HT-29 (cell line): ENCODE measurements at regions not wholly inside any gene's neighbourhood (a gene's known extent, or its start where the extent isn't known, plus 50 kb on each side); places are given as distances from the start of the nearest gene placed in this dataset.

Experiments used
- DNase-seq: peaks from one replicate; pipeline ENCODE4 v3.0.0-alpha.2; 2015; ENCODE audit warnings: low spot score

DNA sequence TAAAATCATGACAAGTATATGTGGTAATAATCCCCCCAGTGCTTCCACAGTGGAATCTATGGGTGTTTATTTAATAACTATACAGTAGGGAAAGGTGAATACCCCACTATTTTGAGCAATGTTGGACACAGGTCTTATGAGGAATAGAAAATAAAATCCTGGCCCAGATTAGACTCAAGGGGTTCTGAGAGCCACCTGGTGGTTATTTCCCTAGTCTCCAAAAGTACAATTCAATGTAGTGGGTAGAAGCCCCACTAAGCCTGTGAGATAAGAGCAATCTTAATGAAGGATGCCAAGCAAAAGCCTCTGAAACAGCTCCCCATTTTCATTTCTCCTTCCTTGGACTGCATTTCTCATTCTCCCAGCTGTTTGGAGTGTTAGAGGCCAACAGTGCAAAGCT lies 328.2 kb upstream of the NR3C2 start:
- DNase-seq, result no peak

DNA sequence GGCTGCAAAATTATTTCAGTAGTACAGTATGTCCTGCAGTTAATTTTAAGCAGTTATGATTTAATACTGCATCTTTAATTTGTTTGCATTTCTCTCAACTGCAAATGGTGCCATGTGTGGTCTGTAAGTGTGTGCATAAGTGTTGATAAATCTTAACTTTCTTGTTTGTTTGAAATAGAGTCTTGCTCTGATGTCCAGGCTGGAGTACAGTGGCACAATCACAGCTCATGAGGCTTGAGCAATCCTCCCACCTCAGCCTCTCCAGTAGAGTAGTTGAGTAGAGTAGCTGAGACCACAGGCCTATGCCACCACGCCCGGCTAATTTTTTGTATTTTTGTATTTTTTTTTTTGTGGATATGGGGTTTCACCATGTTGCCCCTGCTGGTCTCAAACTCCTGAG lies 322.5 kb upstream of the NR3C2 start:
- DNase-seq, result no peak

DNA sequence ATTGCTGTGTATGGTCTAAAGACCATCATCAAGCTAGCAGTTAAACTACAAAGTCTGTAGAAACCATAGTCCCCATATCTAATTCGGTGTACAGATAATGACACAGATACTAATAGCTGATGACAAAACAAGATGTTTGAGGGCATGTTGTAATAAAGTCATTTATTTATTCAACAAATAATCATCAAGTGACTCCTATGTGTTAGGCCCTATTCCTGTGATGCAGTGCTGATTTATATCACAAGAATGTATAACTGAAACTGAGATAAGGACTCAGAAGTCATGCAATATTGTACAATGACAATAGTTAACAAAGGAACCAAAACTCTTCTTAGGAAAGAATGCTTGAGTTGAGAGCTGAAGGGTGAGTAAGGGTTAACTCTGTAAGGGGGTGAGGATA lies 315.0 kb upstream of the NR3C2 start:
- DNase-seq, result no peak

DNA sequence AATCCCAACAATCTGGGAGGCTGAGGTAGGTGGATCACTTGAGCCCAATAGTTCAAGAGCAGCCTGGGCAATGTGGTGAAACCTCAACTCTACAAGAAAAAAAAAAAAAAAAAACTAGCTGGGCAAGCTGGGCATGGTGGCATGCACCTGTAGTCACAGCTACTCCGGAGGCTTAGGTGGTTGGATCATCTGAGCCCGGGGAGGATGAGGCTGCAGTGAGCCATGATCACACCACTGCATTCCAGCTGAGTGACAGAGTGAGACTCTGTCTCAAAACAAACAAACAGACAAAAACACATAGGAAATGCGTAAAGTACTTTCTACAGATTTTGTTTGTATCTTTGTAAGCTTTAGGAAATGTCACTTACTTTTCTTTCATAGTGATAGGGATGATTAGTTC lies 307.2 kb upstream of the NR3C2 start:
- no peak for DNase-seq

DNA sequence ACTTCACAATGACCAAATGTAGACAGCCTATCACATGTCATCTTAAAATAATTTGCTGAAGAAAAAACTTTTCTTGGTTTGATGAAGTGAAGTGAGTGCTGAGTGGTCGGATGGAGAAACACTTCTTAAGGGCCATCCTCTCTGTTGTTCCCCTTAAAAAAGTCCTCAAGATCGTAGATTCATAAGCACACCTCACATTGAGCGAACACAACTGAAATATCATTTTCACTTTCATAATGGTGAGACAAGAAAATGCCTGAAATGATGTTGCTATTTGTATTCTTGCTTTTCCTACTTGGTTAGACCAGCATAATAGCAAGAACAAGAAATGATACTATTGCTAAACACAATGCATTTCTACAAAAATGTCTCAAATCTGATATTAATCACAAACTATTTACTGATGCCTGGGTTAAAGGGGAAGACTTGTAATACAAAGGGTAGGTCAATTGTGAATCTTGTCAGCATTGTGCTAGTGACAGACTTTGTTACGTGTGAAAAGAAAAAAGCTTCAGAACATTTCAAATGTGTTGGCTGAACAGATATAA lies 305.6 kb upstream of the NR3C2 start:
- no peak for DNase-seq

DNA sequence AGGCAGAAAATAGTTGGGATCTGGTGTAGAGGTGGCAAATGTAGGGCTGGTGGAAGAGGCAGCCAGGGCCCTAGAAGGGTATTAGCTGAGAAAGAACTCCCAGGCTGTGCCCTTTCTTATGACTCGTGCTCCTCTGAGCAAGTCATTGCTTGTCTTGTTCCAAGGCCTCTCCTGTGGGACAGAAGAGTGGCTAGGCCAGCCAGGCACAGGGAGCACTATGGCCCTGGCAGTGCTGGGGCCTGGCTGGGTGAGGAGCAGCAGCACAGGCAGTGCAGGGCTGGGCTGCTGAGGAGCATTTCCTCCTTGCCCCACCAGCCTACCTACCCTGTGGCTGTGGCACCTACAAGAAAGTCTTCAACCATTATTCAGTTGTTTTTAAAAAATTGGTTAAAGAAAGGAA lies 298.5 kb upstream of the NR3C2 start:
- no peak for DNase-seq

DNA sequence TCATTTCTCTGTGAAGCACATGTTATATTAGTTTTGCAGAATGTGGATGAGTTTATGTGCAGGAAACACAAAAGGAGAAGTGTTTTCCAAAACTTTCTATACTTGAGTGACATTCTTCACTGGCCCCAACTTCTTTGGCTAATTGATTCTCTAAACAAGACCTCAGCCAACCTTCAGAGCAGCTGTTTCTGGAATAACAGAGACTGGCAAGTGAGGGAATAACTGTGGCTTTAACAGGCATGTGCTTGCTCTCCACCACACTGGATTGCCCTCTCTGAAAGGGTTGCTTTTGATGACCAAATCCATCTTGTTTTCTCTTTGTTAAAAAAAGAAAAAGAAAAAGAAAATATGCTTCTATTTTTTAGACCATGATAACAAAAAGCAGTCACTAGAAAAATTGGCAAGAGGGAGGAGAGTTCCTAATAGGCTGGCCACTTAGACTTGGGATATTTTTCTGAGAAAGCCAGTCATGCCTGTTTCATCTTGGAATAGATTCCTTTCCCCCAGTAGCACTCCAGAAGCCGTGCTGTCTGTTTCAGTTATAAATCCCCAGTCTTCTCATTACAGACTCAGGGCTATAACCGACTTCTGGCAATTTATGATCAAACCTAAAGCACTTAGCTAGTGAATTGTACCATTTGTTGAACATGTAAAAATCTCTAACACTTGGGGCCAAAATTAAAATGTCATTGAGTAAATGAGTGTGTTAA lies 295.0 kb upstream of the NR3C2 start:
- no peak for DNase-seq

DNA sequence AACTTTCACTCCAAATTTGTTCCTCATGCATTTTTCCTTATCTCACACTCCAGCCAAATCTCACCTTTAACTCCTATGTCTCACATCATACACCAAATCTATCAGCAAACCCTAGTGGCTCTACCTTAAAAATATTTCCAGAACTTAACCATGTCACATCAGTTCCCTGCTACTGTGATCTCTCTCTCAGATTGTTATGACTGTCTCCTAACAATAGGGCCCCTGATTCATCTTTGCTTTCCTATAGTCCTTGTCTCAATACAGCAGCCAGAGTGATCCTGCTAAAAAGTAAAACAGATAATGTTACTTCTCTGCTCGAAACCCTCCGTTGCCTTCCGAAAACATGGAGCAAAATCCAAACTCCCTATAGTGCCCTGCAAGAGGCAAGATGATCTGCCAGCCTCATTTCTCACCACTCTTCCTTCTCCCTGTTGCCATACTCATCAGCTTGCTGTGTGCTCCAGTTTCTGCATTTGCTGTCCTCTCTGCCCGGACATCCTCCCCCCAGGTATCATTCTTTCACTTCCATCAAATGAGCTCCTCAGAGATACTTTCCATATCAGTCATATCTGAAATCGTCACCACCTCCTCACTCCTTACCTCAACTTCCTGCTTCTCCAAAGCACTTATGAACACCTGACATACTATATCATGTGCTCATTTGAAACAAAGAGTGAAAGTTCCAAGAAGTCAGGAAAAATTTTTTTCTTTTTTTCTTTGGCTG lies 293.4 kb upstream of the NR3C2 start:
- no peak for DNase-seq

DNA sequence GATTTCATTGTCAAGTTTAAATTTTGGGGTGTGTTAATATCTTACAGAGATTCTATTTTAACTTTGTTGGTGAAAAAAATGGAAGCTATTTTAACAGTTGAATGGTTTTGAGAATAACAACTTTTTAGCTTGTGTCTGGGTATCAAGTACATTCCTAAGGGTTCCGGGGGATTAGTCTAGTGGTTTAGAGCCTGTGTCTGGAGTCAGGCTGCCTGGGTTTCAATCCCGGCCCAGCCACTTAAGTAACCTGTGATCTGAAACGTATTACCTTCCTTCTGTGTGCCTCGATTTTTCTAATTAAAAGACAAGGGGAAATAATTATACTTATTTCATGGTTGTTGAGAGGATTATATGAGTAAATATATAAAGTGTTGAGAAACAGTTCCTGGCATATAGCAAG lies 288.6 kb upstream of the NR3C2 start:
- DNase-seq, result no peak

DNA sequence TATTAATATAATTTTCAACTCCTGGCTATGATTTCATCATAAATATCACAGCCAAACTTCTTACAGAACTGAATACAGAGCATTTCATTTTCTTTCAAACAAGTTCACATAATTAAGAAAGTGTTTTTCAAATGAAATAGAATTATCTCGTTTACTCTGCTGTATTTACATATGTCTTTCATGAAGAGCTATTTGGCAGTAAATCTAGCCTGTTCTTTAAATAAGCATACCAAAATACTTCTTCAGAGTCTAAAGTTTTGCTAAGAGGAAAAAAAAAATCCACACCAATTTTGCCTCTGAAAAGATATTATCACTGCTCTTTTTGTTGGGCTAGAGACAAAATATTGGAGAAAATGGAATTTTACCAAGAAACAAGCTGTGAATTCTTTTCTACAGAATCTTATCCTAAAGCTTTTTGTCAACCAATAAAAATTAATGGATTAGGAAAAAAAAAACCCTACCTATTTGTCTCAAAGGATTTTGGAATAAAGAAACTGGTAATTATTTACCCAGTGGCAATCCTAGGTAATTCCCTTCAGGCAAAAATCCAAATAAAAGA lies 287.9 kb upstream of the NR3C2 start:
- no peak for DNase-seq

DNA sequence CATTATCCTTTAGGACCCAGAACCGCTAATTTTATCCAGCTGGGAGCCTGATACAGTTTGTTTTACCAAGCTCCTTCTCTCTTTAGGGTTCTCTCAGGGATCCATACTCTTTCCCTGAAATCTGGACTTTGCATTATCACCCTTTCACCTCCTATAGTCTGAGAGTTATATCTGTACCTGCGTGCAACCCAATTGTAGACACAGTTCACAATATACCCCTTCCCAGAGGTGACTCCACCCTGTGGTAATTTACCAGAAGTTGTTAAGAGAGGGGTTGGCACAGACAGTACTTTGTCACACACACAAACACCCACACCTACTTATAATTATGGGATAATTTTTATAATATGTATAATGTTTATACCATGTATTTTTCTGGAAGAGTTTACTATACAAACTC lies 275.8 kb upstream of the NR3C2 start:
- DNase-seq, result no peak

DNA sequence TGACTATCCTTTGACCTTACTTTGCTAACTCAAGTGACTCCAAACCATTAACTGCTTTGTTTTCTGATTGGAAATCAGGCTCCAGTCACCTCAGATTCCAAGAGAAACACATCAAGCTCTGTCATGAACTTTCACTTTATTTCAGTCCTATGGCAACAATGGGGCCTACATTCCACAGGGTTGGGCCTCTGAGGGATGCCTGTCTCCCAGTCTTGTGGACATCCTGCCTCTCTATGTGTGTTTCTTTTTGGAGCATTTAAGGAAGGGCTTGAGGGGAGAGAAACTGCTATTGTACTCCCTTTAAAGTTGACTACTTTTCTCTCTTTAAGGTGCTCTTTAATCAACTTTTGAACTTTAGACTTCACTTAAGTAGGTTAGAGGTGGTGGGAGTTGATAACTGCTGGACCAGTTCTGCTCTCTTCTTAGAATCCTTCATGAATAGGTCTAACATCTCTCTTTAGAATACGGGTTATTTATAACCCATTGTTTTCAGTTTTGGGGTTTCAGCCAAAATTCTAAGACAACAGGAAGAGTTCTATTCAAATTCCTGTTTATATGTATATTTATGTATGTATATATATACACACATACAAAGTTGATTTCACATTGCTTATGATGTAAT lies 274.3 kb upstream of the NR3C2 start:
- peak; percentile 1 for DNase-seq

DNA sequence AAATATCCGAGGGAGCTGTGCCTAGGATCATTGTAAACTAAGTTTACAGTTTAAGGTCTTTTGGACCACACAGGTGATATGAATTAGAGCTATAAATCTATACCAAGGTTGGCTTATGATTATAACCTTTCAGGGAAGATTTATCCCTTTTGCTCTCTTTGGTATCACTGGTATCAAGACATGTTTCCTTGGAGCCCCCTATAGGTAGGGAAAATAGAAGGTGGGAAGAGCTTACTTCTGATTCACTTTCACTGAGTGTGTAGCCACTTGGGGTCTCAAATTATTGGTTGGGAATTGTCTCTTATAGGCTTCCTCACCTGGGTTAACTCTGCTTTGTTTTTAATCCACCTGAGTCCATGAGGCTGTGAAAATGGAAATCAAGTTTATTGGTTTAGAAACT lies 262.1 kb upstream of the NR3C2 start:
- peak; percentile 18 for DNase-seq

DNA sequence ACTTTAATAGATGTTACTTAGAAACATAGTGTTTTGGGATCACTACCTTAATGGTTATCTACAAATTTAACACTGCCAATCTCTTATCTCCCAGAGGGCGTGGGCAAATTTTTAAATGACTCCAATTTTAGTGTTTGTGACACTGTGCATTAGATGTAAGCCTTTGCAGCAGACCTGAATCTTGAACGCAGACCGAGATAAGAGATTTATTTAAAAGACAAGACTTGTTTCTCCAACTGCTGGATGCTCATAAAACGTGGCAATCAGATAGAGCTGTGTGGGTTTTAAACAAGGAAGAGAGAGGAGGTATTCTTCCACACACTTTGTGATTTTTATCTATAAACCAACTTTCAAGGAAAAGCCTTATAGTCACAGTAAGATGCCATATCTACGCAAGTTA lies 252.5 kb upstream of the NR3C2 start:
- no peak for DNase-seq

DNA sequence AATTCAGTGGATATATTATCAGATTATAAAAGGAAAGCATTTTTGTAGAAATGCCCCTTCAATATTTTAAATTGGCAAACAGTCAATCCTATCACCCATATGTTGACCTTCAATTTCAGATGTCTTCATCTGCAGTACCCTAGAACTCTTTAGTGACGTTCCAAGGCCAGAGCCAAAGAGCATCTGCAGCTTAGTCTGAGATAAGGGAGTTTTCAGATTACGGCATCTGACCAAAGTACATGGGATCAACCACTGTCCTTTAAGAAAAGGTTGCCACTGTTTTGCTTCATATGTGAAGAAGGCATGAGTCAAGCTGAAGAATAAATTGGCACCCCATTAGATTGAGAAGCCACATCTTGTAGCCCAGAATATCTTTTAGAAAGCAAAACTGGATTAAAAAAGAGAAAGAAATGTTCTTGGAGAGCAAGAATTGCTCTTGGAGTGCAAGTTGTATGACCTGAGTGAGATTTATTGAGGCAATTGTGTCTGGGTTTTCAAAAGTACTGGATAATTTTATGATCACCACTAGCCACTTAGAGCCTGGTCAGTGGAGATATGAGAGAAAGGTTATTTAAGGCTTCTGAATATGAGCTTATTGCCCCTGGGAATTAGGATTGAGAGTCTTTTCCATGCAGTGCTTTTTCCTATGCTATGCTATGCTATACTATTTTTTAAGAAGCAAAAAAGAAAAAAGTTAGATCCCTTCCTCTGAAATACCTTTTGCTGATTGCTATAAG lies 251.9 kb upstream of the NR3C2 start:
- DNase-seq, result no peak

DNA sequence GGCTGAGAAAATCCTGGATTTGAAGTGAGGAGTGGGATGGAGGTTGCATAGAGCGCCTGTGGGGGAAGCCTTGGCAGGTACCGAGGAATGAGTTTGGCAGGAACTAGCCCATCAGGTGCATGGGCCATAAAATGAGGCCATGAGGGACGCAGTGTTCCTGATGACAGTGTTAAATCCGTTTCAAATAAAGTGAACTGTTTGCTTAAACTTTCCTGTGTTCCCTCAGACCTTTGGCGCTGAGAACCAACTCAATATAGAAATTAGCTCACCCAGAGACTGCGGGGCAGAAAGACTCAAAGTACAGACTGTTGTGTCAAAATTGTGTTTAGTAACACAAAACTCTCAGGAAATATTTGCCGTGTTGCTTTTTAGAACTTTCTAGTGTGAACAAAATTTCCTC lies 250.0 kb upstream of the NR3C2 start:
- no peak for DNase-seq

DNA sequence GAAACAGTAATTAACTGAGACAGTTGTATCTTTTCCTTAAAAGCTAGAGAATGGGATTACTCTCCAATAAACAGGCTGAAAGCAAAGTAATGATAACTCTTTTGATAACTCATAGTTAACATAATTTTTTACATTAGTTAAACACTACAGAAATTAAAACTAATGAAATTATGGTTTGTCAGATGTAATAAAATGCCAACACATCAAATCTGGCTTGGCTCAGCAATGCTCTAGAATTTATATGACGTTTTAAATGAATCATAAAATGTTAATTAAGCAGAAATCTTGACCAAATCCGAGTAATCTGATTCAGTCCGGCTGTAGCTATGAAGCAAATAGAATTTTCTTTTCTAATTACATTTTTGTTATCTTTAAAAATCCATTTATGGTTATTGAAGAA lies 244.2 kb upstream of the NR3C2 start:
- DNase-seq, result no peak

DNA sequence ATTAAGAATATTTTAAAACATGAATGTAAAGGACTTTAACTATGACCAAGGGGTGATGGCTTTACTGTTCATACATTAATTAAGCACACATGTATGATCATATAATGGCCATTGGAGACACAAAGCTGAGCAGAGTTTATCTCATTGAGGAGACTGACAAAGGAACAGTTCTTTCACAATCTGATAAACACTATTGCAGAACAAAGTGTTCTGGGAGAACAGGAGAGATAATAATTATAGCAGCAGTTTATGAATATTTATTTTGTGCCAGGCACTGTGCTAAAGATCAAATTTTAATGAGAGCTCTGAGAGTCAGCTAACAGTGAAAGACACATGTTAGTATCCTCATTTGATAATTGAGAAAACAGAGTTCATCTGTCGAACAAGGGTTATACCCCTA lies 242.4 kb upstream of the NR3C2 start:
- no peak for DNase-seq

DNA sequence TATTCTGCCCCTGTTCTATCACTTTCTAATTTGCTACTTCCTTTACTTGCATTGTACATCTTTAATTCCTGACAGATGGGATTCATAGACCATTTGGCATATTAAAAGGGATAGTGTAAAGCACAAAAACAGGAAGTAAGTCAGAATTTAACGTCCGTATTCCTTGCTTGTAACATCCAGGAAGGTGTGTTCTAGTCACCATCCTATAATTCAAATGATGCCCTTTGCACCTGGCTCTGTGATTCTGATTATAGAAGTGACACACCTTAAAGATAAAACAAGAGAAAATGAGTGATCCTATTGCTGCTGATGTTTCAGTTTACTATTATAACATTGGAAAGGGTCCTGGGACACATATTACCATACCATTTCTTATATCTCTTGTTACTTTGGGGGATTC lies 238.7 kb upstream of the NR3C2 start:
- no peak for DNase-seq

DNA sequence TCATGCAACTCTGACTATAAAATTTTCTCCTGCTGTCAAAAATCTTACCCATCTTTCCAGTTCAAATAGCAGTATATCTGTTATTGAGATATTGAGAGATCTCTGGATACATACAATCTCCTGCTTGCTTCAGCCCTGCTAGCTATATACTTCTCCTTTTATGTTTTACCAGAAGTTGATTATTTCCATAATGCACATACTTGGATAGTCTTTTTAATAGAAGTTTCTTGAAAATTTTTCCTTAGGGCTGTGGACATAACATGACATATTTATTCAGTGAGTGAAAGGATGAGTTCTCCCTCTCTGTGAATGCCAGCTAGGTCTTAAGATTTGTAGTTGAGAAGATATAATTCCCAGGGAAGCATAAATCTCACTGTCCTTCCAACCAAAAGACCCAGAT lies 234.1 kb upstream of the NR3C2 start:
- DNase-seq, result no peak

DNA sequence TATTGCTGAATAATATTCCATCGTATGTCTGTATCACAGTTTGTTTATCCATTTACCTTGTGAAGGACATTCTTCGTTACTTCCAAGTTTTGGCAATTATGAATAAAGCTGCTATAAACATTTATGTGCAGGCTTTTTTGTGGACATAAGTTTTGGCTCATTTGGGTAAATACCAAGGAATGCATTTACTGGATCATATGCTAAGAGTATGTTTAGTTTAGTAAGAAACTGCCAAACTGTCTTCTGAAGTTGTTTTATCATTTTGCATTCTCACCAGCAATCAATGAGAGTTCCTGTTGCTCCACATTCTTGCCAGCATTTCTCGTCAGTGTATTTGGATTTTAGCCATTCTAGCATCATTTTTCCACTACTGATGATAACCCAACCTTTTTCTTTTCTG lies 232.7 kb upstream of the NR3C2 start:
- DNase-seq, result no peak

DNA sequence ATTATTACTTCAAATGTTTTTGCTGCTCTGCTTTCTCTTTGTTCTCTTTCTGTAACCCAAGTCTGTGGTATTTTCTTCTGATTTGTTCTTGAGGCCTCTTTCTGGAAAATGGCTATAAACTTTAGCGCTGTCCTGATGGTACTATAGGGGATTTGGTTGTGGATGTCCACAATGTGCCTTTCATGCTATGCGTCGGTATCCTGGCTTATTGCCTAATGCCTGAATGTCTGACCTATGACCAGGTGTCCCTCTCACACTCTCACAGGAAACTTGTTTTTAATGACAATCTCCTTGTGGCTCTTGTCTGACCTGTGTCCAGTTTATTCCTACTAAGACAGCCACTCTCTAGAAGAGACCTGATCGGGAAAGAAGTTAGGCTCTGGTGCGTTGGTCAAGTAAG lies 222.4 kb upstream of the NR3C2 start:
- no peak for DNase-seq
